Stimulated activated CD4-positive, alpha-beta T cell treated with anti-CD3 and anti-CD28 coated beads, Interleukin-15, amount 100 ng/mL, for 48 hours (primary cell): ENCODE measurements at regions not wholly inside any gene's neighbourhood (a gene's known extent, or its start where the extent isn't known, plus 50 kb on each side); places are given as distances from the start of the nearest gene placed in this dataset.
A peak's percentile ranks its signal among the peaks of the same experiment; 100 is the strongest.
"Not testable (repeated sequence)": the region's sequence is repeated elsewhere in the genome, so short reads cannot be mapped to it uniquely, and the experiment has no call there.

ENCODE experiments used
- DNase-seq, 2 donors: peaks; one replicate each; pipeline ENCODE4 v3.0.0-alpha.2; 2020; ENCODE audit warnings: low read depth in 2 of 2

DNA sequence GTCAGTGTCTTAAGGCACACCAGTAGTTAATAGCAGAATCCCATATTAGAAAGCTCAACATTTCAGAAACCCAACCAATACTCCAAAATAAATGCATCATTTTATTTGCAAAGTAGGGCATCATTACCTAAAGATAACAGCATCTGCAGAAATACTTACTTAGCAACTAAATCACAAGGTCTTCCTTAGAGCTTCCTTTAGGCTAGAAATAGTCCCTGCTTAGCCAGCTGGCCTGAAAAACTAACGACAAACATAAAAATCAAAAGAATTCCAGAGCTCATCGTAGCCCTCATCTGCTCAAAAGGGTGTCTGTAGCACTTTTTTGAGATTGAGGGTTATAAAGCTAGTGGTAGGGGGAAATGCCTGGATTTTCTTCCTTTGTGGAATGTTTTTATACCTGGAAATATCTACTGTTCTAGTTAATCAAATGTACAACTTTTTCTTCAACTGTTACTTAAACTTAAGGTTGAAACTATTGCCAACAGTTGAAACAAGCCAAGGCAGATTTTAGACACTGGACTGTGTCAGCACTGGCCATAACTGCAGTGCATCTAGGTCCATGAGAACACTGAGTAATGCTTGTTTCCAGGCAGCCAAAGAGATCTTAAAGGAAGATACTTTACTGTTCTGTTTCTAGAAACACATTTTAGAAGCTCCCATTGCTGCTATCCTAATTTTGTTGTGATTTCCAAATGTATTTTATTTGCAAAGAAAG lies 129.4 kb upstream of the RASA1 start:
- DNase-seq: no peak

- DNase-seq: no peak
Observed at GRCh38 chr5:87139795-87140194, 127.9 kb upstream of the RASA1 start.

DNA sequence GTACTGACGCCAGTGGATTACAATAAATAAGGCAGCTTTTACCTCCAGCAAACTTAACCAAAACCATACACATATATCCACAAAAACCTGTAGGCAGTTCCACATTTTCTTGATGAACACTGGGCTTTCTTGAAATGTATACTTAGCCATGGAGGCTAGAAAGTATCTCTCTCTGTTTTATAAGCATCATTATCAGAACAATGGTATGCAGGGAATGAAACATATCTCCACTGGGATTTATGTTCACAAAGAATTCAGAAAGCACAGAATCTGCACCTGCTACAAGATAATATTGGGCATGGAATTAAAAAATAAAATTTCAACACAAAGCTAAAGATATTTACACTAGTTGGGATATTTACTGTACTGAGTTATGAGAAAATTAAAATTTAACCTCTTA lies 126.1 kb upstream of the RASA1 start:
- DNase-seq: no peak

DNA sequence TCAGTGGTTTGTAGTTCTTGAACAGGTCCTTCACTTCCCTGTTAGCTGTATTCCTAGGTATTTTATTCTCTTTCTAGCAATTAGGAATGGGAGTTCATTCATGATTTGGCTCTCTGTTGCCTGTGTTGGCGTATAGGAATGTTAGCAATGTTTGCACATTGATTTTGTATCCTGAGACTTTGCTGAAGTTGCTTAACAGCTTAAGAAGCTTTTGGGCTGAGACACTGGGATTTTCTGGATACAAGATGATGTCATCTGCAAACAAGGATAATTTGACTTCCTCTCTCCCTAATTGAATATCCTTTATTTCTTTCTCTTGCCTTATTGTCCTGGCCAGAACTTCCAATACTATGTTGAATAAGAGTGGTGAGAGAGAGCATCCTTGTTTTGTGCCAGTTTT lies 121.8 kb upstream of the RASA1 start:
- not testable (repeated sequence) for DNase-seq

- no peak for DNase-seq
Observed at GRCh38 chr5:87147441-87147840, 120.2 kb upstream of the RASA1 start.

DNA sequence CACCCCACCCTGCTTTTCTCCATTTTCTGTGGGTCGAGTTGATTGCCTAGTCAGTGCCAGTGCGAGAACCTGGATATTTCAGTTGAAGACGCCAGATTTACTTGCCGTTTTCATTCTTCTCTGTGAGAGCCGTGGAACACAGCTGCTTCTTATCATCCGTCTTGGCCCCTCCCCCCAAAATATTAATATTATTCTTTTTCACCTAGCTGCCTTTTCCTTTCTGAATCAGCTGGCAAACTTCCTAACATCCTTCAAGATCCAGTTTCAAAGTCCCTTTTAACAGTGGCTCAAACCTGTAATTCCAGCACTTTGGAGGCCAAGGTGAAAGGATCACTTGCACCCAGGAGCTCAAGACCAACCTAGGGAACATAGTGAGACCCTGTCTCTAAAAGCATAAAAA lies 117.1 kb upstream of the RASA1 start:
- DNase-seq: no peak

DNA sequence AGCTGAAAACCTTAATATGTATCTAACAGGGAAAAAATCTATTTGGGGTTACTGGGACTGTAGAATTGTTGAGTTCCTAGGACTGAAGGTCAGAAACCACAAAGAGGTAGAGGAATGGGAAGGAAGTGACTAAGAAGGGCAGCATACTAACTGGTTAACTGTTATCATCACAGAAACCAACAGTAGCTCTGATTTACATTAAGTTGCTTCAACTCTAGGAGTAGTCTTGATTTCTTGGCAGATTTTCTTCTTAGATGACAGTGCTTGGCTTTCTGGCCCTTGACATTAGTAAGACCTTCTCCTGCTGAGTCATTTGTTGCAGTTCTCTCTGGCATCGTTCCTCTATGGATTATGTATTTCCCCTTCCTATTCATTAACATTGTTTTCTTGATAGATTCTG lies 116.1 kb upstream of the RASA1 start:
- DNase-seq: no peak

GRCh38 chr5:87152886-87153285 lies 114.8 kb upstream of the RASA1 start:
- DNase-seq: no peak

DNA sequence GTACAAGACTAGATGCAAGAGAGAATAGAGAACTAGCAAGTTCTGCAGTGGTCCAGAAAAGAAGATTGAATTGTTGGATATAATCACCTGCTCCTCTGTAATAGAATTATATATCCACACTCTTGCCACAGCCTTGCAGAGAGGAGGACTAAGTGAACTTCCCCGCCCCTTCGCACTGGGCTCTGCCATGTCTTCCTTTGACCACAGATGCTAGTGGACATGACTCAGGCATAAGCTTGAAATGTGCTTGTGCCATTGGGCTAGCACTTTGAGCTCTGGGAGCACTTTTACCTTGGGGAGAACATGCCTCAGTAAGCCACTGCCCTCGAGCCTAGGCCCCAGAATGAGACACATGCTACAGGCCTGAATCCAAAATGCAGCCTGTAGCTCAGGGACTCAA lies 113.5 kb upstream of the RASA1 start:
- no peak for DNase-seq

- DNase-seq: no peak
Observed at GRCh38 chr5:87155106-87155505, 112.6 kb upstream of the RASA1 start.

- no peak for DNase-seq
Observed at GRCh38 chr5:87156631-87157030, 111.1 kb upstream of the RASA1 start.

DNA sequence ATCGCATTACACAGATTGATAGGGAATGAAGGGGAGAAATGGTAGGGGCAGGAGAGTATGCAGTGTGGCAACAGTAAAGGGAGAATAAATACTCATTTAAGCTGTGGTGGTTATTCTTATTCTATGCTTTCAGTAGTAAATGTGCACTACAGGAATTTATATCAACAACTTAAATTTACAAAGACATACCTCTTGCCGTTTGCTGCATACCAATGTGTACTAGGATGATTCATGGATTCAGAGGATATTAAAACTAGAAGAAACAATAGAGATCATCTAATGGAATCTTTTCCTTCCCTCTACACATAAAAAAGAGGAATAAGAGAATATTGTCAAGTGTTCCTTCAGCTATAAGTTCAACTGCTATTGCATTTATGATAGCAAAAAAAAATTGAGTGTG lies 103.3 kb upstream of the RASA1 start:
- DNase-seq: no peak

DNA sequence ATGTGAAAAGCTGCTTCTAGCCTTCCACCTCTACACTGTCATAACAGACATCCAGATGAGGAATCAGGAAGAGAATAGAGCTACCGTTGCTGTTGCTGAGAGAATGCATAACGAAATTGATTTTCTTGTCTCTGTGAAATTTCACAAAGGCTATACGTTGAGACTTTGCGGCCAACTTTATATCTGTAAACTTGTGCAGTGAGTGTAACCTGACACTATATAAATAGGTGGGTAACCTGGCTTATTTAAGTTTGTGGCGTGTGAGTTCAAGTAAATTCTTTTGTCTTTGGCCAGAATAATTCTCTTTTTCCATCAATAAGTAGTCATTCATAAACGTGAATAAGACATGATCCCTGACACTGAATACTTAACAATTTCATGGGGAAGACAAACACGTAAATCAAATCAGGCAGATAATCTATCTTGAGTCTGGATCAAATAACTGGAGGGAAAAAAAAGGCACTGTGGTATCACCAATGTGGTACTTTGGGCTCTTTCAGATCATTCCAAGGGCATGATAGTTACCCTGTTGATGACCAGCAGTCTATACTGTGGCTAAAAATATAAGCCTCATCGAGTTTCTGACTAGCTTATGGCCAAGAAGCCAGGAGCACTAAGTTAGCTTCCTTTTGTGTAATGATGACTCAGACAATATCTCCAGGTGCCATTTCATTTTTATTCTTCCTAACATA lies 98.2 kb upstream of the RASA1 start:
- no peak for DNase-seq

DNA sequence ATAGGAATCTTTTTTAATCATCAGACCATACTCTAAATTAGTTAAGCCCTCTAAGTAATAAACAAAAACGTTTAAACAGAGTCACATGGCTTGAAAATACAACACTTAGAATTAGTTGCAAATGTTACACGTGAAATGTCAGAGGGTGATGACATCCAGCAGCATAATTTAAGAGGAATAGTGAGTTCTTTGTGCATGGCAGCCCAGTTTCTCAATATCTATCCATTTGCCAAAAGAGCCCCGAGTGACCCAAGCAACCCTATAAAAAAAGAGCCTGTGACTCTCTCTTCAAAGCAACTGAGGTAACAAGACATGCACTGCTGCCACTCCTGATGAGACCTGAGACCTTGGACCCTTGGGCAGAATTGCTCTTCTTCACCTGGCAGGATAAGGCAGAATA lies 96.9 kb upstream of the RASA1 start:
- no peak for DNase-seq

- DNase-seq: no peak
Observed at GRCh38 chr5:87182649-87183048, 85.0 kb upstream of the RASA1 start.

DNA sequence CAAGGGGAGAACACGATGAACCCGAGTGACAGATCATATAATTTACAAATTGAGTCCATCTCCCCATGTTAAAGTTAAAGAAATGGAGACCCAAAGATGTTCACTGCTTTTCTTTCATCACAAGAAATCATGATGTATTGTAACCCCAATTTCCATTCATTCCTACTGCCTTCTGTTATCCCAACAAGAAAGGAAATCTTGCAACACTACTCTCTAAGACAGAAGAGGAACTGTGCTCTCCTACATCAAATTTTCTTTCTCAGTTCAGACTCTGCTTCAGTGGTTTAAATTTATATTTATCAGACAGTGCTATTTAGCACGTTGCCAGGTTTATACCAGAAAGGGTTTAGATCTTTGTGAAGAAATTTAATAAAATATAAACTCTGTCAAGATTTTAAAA lies 83.8 kb upstream of the RASA1 start:
- DNase-seq: no peak

- DNase-seq: no peak
Observed at GRCh38 chr5:87184605-87185004, 83.1 kb upstream of the RASA1 start.

- DNase-seq: no peak
Observed at GRCh38 chr5:87185838-87186237, 81.8 kb upstream of the RASA1 start.

DNA sequence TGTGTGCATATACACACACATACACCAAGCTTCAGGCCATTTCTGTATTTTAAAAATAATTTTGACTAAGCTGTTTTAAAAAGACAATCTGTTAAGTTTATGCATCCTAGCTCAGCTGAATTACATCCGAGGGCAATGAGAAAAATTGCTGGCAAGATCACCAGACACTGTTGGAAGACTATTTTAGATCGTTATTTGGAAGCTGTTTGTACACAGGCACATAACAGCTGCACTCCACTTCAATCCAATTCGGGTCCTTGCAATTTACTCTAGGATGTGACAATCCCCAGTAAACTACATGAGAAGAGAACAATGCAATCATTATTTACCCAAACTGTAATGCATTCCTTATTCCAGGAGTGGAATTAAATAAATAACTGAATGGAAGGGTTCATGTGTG lies 79.3 kb upstream of the RASA1 start:
- no peak for DNase-seq

GRCh38 chr5:87190041-87190440 lies 77.6 kb upstream of the RASA1 start:
- DNase-seq: no peak

- DNase-seq: no peak
Observed at GRCh38 chr5:87190687-87191086, 77.0 kb upstream of the RASA1 start.

DNA sequence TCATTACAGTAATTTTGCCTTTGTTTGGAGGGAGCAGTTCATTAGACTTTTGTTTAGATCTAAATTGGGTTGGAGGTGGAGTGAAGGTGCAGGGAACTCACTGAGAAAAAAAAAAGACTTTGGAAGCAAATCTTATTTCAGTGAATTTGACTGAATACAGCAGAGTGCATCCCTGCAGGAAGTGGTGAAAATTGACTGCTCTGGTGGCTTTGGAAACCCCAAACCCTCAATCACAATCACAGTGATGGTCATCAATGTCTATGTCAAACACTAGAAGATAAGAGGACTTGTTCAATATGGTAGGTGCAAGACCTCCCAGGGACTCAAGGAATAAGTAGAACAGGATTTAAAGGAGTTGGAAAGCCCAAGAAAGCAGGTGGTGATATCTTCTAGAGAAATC lies 76.0 kb upstream of the RASA1 start:
- DNase-seq: no peak

DNA sequence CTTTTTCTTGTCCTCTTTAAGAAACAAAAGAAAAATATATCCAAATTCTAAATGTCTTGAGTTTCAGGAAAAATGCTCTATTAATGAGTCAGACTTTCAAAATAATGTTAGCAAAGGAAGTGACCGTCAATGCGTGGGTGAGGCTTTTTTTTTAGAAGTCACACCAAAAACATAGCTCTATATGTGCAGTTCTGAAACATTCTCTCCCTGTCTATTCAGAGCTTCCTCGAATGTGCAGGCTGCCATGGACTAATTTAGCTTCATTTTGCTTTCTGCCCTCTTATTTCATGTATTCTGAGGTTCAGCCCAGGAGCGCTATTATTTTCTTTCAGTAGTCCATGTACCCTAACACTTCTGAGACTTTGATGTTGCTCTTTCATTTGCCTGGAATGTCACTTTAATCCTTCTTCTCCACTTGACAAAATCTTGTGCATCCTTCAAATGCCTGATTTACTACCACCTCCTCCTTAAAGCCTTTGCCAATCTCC lies 72.5 kb upstream of the RASA1 start:
- peak in 1 of 2 donors; percentile 4 for DNase-seq

- DNase-seq: no peak
Observed at GRCh38 chr5:87195616-87196015, 72.1 kb upstream of the RASA1 start.
